HG02870 (cell line): ENCODE measurements at regions not wholly inside any gene's neighbourhood (a gene's known extent, or its start where the extent isn't known, plus 50 kb on each side); places are given as distances from the start of the nearest gene placed in this dataset.

Experiments
- ATAC-seq: cut with Tn5 transposase; IDR thresholded peaks from one replicate; pipeline ENCODE4 v1.9.1; 2021; ENCODE audit warnings: mild to moderate bottlenecking, moderate library complexity; ENCODE audit not compliant: unreplicated experiment

DNA sequence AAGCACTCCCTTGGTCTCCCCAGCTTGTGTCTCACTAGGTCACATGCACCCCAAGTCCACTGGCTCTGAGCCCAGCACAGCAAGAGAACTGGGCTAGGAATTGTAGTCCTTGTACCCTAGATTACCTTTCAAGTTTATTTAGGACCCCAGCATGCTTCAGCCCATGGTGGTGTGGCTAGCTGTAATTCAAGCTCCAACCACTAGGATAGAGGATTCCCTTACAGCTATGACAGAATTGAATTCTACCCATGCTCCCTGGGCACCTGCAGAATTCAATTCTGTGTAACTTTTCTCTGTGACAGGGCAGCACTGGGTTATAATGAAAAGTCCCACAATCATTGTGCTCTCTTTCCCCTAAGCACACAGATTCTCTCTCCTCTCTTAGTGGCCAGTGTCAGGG lies 253.8 kb upstream of the DMD start:
- ATAC-seq = no peak

DNA sequence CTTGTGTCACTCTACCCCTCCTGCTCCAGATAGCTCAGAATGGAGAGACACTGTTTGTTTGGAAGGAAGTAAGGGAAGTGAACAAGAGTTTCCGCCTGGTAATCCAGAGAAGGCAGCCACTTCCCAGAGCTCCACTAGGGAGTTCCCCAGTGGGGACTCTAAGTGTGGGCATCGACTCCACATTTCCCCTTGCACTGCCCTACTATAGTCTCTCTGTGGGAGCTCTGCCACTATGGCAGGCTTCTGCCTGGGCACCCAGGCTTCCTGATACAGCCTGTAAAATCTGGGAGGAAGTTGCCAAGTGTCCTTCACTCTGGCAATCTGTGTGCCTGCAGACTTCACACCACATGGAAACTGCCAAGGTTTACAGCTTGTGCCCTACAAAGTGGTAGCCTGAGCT lies 245.8 kb upstream of the DMD start:
- no peak for ATAC-seq

DNA sequence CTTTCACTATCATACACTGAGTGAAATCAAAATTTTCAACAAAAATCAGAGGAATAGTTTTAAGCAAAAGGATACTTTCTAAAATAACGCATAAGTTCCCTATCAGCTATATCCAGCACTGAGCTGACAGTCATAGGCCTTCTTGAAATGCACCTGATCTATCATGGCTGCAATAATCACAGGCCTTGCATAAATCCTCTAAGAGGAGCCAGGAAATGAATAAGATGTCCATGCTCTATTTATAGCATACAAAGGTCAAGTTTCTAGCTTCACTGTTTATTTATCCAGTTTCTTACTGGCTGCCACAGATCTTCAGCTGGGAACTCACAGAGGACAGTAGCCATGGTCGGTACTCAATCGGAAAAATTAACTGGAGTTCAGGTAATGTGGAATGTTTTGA lies 235.9 kb upstream of the DMD start:
- no peak for ATAC-seq

DNA sequence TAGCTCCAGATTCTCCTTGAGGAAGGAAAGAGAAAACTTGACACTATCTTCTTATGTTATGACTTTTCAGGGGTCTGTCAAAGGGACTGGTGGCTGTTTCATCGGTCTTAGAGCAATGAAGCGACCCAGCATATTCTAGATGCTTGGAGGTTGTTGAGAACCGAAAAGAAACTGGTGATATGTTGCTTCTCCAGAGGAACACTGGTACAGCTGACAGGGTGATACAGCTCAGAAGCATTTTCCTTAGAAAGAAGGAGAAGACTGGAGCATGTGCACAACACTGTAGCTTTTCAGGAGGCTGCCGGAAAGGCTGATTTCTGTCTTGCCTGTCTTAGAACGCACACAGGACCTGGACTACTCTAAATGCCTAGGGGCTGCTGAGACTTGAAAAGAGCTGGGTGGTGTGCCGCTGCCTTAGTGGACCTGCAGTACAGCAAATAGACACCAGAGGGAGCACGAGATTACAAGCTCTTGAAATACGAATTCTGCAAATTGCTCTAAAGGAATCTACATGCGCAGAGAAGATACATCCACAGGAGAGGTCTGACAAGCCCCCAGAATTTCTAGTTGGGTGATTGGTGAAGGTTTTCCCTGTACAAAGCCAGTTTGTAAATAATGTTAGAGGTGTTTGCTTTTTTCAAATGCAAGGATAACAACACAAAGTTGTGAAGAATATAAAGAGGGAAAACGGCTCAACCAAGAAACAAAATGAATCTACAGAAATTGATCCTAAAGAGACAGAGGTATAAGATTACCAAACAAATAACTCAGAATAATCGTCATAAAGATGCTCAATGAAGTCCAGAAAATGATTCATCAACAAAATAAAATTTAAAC lies 223.1 kb upstream of the DMD start:
- ATAC-seq = peak; percentile 84

DNA sequence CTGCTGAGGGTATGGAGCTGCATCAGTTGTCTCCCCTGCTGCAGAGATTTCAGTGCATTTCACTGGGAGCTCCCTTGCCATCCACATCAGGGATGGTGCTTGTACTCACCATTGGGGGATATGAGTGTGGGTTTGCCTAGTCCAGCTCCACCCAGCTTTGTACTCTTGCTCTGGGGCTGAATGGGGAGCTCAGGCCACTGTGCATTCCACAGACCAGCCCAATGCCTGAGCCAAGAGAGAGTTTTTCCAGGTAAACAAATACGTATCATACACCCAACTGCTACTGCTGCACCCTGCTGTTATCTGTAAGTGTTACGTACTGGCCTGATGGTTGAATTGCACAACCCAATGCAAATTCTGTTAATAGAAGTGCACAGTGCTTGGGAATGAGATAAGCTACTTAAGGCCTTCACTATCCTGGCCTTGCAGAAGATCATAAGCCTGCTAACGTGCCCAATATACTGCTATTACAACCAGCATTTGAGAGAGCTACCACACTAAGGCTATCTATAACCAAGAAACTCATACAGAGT lies 205.0 kb upstream of the DMD start:
- ATAC-seq = no peak

DNA sequence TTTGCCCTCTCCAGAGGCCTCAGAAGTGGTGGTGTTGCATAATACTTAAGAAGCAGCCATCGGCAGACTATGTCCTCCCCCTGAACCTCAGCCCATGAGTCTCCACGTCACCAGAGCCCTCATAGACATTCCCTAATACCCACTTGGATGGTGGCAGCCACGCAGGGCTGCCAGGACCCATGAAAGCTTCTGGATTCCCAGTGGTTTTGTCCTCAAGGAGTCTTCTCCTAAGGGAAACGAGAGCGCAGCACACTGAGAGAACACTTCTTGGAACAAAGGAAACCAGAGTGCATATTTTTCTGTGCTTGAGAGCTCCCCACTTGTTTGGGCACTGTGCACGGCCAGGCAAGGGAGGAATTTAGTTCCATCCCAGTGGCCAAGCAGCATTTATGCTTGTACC lies 204.1 kb upstream of the DMD start:
- no peak for ATAC-seq

DNA sequence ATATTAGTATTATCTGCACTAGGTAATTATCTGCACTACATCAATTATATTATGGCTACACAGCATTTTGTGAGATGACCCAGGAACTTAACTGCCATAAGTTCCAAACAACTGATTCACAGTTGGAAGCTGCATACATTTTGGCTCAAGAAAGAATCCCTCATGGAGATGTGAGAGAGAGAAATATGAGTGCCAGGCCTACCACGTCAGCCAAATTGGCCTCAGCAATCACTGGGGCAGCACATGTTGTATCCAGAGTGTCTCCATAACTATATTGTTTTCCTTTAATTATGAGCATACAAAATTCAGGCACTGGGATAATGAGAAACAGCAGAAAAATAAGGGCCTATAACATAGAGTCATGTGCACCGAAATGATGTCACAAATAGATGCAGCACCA lies 174.2 kb upstream of the DMD start:
- ATAC-seq = no peak

DNA sequence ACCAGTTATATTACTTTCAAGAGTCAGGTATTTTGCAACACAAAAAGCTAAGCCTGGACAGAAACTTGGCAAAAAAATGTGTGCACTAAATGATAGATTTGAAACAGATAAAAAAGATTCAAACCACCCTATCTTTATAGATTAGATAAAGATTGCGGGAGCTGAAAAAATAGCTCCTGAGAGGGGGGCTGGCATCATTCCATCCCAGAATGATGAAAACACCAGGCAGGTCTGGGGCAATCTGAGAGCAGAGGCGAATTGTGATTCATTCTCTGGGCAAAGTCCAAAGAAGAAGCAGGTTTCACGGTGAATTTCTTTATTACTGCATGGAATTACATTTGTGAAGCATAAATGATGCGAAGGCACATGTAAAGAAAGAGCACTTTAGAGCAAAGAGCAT lies 168.5 kb upstream of the DMD start:
- no peak for ATAC-seq

DNA sequence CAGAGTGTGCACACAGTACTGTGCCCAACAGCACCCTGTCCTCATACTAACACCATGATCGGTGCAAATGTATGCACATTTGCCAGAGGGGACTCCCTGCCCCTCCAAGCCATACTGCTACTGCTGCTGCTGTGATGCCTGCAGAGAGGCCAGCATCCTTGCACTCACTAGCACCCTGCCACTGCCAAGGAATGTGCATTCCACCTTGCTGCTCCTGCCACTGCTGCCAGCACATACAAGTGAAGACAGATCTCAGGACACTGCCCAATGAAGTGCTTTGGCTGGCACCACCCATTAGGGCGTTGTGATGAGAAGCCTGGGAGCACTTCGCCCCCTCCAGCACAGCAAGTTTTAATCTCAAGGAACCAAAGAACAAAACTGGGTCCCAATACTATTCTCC lies 146.3 kb upstream of the DMD start:
- ATAC-seq = no peak

DNA sequence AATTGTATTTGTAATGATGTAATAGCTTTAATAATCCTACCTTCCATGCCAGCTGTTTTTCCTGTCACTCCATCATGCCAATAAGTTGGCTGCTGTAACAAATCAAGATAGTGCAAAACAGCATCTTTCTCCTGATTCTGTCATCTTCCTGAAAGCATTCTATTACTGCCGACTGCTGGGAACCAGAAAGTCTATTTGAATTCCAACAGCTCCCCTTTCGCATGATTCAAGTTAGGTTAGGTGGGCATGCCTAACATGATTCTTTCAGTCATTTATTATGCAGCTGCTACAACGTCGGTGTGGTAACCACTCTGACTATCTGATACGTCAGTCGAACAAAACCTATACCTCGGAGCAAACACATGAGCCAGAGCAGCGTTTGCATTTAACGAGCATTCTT lies 127.9 kb upstream of the DMD start:
- ATAC-seq = no peak

DNA sequence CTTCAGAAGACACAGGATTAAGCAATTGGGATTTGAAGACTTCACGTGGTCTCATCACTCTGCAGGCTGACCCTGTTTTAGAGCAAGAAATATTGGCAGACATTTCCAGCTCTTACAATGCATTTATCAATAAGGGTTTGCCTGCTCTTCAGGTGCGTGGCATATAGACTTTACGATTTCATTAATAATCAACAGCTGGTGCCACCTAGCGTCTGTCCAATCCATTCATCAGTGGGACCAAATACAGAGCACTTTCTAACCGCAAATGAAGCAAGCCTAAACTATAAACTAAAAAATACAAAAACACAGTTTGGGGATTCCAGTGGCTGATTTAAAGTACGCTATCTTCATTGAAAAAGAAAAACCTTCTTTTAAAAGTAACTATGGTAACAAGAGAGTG lies 125.4 kb upstream of the DMD start:
- peak; percentile 55 for ATAC-seq

DNA sequence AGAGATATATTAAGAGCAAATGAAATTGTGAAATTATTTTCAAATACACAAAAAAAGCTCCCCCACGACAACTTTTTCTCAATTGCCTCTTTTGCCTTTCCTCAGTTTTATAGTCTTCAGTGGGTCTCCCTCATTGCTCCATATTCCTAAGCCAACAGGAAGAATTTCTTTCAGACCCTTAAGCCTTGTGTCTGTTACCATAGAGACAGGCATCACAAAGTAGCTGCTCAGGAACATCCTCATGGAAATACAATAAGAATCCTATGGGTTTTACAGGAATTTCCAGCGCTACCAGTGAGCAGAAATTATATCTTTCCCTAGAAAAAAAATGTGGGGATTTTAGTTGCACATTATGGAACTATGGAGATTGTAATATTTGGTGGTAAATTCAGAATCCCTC lies 121.9 kb upstream of the DMD start:
- ATAC-seq = no peak

DNA sequence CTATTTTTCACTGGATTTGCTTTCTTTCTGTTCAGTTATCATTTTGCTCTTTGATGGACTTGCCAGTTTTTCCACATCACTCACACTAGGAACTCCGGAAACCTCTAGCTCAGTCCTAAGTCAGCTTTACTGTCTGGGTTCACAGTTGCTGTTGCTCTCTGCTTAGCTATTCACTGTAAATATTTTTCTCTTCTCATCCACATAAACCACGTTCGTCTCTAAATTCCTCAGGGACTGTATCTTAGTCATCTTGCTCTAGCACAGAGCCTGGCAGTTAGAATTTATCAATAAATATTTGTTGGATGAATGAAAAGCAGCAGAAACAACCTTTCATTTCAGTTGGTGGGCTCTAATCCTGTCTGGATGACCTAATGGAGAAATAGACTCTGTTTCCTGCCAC lies 119.4 kb upstream of the DMD start:
- ATAC-seq = no peak

DNA sequence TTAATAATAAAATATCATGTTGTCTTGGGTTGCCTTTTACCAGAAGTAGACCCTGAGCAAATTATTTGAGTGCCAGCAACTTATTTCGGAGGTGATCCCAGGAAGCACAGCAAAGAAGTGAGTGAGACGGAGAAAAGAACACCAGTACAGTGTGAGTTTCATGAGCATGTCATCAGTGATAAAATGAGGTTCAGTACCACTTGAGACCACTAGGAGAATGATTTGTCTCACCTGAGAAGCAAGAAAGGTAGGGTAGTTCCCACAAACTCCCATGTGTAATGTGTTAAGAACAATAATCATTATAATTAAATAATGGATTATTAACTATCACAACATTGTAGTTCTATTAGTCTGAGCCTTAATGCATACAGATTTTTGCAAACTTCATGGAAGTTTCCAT lies 112.8 kb upstream of the DMD start:
- no peak for ATAC-seq

DNA sequence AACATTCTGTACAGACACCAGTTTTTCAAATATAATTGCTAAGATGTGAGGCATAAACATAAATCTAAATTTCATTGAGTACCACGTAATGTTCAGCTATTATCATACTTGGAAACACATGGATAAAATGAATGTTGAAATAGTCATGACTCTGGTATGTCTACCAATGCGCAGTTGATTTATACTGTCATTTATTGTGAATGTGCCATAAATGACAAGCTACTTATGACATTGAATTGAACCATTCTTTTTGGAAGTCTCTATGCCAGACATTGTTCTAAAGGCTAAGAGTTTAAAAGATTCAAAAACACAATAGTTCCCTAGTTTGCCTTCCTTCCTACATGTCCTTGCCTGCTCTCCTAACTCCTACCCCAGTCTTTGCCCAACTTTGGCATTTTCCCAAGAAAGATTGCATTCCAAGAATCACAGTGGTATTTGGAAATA lies 96.6 kb upstream of the DMD start:
- no peak for ATAC-seq

DNA sequence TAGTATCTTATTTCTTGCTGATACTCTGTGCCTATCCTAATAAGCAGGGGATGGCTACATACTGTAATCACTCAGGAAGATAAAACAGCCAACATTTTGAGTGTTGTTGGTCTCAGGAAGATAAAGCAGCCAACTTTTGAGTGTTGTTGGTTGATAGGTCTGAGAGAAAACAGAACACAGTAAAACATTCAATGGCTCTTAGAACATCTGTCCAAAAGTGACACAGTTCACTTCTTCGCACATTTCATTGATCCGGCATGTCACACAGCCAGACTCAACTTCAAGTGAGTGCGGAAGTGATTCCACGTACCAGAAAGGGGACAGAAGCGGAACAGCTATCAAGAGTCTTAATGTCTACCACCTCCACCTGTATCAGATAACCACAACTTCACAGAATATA lies 87.3 kb upstream of the DMD start:
- no peak for ATAC-seq

DNA sequence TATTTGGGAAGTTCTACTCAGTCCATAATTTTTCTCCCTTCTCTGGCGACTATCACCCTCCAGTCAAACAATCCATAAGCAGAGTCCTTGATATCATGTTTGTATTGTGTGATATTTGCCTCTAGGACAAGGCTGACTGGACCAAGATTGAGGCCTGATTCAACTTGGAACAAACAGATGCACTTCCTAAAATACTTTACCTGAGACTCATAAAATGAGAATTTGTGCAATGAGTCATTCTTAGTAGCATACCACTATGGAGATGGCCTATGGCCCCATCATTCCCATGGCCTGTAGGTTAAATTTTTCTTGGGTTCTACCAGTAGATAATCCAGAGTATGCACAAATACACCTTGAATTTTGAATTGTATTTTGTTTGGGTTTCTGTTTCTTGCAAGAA lies 74.2 kb upstream of the DMD start:
- ATAC-seq = no peak

DNA sequence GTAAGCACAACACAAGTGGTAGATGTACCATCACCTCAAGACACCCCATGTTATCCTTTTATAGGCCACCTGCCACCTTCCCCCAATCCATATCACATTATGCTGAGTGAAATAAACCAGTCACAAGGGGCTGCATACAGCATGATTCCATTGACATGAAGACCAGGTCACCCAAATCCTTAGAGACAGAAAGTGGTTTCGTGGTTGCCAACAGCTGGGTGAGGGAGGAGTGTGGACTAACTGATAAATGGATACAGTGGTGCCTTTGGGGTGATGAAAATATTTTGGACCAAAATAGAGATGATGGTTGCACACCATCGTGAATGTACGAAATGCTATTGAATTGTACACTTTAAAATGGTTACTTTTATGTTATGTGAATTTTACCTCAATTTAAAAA lies 65.7 kb upstream of the DMD start:
- no peak for ATAC-seq

DNA sequence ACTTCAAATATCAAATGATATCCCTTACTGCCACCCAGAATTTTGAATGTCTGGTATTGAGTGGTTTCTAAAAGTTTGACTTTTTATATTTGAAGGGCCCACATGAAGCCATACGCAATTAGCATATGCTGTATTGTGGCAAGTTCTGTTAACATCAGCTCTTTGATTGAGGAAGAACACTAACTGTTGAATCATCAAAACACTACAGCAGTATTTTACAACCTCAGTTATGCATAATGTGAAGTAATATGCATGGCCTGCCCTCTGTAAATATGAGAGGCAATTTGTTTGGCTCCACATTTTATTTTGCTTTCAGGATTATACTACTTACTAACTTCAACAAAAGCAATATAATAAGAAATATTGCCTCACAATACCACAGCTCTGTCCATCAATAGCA lies 62.2 kb upstream of the DMD start:
- no peak for ATAC-seq

DNA sequence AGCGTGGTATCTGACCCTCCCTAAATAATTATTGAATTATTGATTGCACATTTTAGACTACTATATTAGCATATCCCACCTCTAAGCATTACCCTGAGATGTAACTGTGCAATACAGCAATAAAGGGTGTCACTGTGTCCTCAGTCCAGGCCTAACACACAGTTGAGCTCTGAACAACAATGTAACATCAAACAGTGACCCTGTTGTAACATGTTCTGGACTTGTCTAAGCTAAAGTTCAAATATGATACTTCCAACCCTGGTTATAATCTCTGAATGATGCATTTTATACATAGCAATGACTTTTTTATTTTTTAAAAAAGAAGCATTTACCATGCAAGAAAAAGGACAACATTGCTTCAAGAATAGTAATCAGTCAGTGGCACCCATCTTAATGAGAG lies 61.6 kb upstream of the DMD start:
- no peak for ATAC-seq
